Hepatocyte (in vitro differentiated cells): ENCODE measurements at regions not wholly inside any gene's neighbourhood (a gene's known extent, or its start where the extent isn't known, plus 50 kb on each side); places are given as distances from the start of the nearest gene placed in this dataset.

Experiments
- DNase-seq: peaks from one replicate; pipeline ENCODE4 v3.0.0-alpha.2; 2016; ENCODE audit warnings: low spot score
- H2AFZ ChIP-seq: fragments of 200-600 bp; sonication (generic); 2 replicates; pipeline ENCODE4 v1.6.0; 2016; ENCODE audit warnings: antibody characterized with exemption, mild to moderate bottlenecking
- H3K27ac ChIP-seq: fragments of 200-600 bp; sonication (generic); 2 replicates; pipeline ENCODE4 v1.5.1; 2016; ENCODE audit warnings: mild to moderate bottlenecking
- H3K27me3 ChIP-seq: fragments of 200-600 bp; sonication (generic); 2 replicates; pipeline ENCODE4 v1.6.1; 2016
- H3K36me3 ChIP-seq: fragments of 200-600 bp; sonication (generic); replicated peaks from 2 replicates; pipeline ENCODE4 v1.5.1; 2016; ENCODE audit warnings: low read depth; ENCODE audit not compliant: insufficient read depth
- H3K4me1 ChIP-seq: fragments of 200-600 bp; sonication (generic); 2 replicates; pipeline ENCODE4 v1.5.1; 2016; ENCODE audit warnings: mild to moderate bottlenecking, moderate library complexity; ENCODE audit not compliant: insufficient read depth
- H3K4me2 ChIP-seq: fragments of 200-600 bp; sonication (generic); 2 replicates; pipeline ENCODE4 v1.6.0; 2016
- H3K4me3 ChIP-seq: fragments of 200-600 bp; sonication (generic); 2 replicates; pipeline ENCODE4 v1.5.1; 2016; ENCODE audit warnings: mild to moderate bottlenecking
- H3K79me2 ChIP-seq: fragments of 200-600 bp; sonication (generic); 2 replicates; pipeline ENCODE4 v1.6.0; 2017; ENCODE audit warnings: mild to moderate bottlenecking
- H3K9me2 ChIP-seq: fragments of 200-600 bp; sonication (generic); replicated peaks from 2 replicates; pipeline ENCODE4 v1.6.0; 2017; ENCODE audit warnings: mild to moderate bottlenecking; ENCODE audit not compliant: insufficient read depth
- H3K9me3 ChIP-seq: fragments of 200-600 bp; sonication (generic); 2 replicates; pipeline ENCODE4 v1.5.1; 2016; ENCODE audit warnings: low read depth, mild to moderate bottlenecking
- H4K20me1 ChIP-seq: fragments of 200-600 bp; sonication (generic); 2 replicates; pipeline ENCODE4 v1.6.0; 2016; ENCODE audit warnings: mild to moderate bottlenecking; ENCODE audit not compliant: insufficient read depth, poor library complexity, severe bottlenecking
- EZH2 ChIP-seq: fragments of 200-600 bp; sonication (generic); IDR thresholded peaks from 2 replicates; pipeline ENCODE4 v1.6.1; 2016; ENCODE audit warnings: antibody characterized with exemption, mild to moderate bottlenecking, borderline replicate concordance
- EZH2phosphoT487 ChIP-seq: fragments of 200-600 bp; sonication (generic); IDR thresholded peaks from one replicate; pipeline ENCODE4 v1.6.1; 2018; ENCODE audit warnings: antibody characterized with exemption, mild to moderate bottlenecking, low read depth, moderate library complexity; ENCODE audit not compliant: unreplicated experiment, severe bottlenecking
- WGBS: methylation state at CpG from one replicate; pipeline ENCODE4 v1.1.6; 2016; ENCODE audit warnings: low lambda C conversion rate; ENCODE audit errors: missing lambda C conversion rate; 5-methylcytosine and 5-hydroxymethylcytosine counted together
- TF ChIP-seq, protein P1 (sequence below): fragments of 200-600 bp; sonication (generic); IDR thresholded peaks from 2 replicates; pipeline ENCODE4 v1.5.1; 2016; ENCODE audit warnings: antibody characterized with exemption, mild to moderate bottlenecking; ENCODE audit not compliant: poor library complexity

DNA sequence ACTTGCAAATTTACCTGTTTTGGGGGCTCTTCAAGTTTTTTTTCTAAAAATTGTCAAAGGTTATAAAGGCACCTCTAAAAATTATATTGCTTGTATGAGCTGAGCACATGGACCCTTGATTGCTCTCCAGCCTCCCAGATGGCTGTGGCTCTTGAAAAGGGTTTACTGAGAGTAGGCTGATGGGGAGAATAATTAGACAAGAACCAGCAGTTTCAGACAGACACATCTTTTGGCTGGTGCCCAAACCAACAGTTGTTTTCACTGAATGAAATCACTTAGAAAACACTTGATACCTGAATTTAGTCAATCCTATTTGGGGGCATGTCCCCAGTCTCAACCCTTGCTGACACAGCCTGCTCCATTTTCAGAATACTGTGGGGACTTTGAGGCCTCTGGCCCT lies 217.6 kb downstream of the KBTBD8 start:
- H3K36me3 ChIP-seq: no peaks in the 10 kb centered on the region
- no peaks in the 10 kb centered on the region for H3K27me3 ChIP-seq
- H3K9me3 ChIP-seq: no peaks in the 10 kb centered on the region
- H3K4me3 ChIP-seq: no peak overlapping the region
- no peaks in the 10 kb centered on the region for H3K9me2 ChIP-seq
- TF ChIP-seq, protein P1, sequence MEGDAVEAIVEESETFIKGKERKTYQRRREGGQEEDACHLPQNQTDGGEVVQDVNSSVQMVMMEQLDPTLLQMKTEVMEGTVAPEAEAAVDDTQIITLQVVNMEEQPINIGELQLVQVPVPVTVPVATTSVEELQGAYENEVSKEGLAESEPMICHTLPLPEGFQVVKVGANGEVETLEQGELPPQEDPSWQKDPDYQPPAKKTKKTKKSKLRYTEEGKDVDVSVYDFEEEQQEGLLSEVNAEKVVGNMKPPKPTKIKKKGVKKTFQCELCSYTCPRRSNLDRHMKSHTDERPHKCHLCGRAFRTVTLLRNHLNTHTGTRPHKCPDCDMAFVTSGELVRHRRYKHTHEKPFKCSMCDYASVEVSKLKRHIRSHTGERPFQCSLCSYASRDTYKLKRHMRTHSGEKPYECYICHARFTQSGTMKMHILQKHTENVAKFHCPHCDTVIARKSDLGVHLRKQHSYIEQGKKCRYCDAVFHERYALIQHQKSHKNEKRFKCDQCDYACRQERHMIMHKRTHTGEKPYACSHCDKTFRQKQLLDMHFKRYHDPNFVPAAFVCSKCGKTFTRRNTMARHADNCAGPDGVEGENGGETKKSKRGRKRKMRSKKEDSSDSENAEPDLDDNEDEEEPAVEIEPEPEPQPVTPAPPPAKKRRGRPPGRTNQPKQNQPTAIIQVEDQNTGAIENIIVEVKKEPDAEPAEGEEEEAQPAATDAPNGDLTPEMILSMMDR: no peak
- no peak for TF ChIP-seq EZH2
- TF ChIP-seq EZH2phosphoT487: no peak
- no peaks in the 10 kb centered on the region for H3K4me1 ChIP-seq
- H4K20me1 ChIP-seq: no peaks in the 10 kb centered on the region
- no peak overlapping the region for H3K4me2 ChIP-seq
- DNase-seq: no peak
- no peak overlapping the region for H2AFZ ChIP-seq
- no peaks in the 10 kb centered on the region for H3K79me2 ChIP-seq
- H3K27ac ChIP-seq: no peak overlapping the region

DNA sequence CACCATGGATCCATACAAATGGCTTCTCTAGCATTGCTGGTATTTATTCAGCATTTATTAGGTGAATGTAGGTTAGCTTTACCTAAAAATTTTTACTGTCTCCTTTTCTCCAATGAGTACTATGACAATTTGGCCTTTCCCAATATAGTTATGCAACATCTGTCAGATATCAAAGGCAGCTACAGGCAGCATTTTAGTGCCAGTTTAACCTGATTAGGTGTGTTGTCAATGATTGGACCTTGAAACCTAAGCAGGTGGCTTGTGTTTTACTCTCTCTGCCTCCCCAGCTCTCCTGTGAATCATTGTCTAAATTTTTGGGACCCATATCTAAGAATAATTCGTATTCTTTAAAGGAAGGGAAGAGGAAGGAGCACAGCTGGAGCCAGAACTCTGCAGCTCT lies 228.9 kb downstream of the KBTBD8 start:
- Histone ChIP-seq H3K27me3 (no peaks in the 10 kb centered on the region), H4K20me1 (no peaks in the 10 kb centered on the region), H3K79me2 (no peaks in the 10 kb centered on the region), H3K4me2 (no peak overlapping the region), H3K4me1 (no peaks in the 10 kb centered on the region), H3K36me3 (no peaks in the 10 kb centered on the region), H3K9me2 (no peaks in the 10 kb centered on the region), H2AFZ (no peak overlapping the region), H3K27ac (no peak overlapping the region), H3K4me3 (no peak overlapping the region), H3K9me3 (no peaks in the 10 kb centered on the region)
- DNase-seq: no peak
- 79% methylated on average over 1 of the region's 1 CpG for WGBS
- TF ChIP-seq EZH2phosphoT487: no peak
- TF ChIP-seq, protein P1: no peak

DNA sequence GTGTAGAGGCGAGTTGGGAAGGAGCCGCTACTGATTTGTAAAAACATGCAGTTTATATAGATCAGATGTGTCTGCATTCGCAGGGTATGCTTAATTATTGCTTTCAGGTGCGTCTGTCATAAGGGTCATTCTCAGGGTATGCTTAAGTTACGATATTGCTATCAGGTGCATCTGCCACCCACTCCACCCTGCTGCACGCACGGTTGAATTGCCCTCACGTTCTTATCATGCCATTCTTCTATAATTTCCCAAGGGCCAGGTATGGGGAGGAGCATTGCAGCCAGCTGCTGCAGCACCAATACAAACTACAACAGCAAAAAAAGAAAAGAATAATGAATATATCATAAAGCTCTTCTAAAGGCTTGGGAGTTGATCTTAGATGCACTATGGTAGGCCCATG lies 230.0 kb downstream of the KBTBD8 start:
- Histone ChIP-seq H3K4me2 (no peak overlapping the region), H3K27ac (no peak overlapping the region), H3K4me3 (no peak overlapping the region), H3K36me3 (no peaks in the 10 kb centered on the region), H3K4me1 (no peaks in the 10 kb centered on the region), H3K9me3 (no peaks in the 10 kb centered on the region), H4K20me1 (no peaks in the 10 kb centered on the region), H2AFZ (no peak overlapping the region), H3K79me2 (no peaks in the 10 kb centered on the region), H3K27me3 (no peaks in the 10 kb centered on the region), H3K9me2 (no peaks in the 10 kb centered on the region)
- TF ChIP-seq EZH2phosphoT487 (no peak), EZH2 (no peak)
- TF ChIP-seq, protein P1: no peak
- 84% methylated on average over 8 of the region's 8 CpGs for WGBS
- DNase-seq: no peak

DNA sequence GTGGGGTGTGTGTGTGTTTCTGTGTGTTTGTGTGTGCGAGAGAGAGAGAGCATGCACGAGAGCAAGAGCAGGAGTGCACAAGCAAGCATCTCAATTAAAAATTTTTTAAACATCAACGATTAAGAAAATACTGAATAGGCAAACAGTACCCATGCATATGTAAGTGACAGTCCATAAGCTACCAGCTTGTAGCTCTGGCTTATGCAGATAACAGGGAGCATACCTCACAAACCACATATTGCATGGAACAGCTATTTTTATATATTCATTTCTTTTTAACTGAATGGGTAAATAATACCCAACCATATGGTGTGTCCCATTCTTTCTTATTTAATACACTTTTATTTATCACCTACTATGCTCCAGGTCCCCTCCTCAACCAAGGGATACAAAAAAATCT lies 234.5 kb downstream of the KBTBD8 start:
- no peak for DNase-seq
- Histone ChIP-seq H3K4me1 (no peaks in the 10 kb centered on the region), H3K79me2 (no peaks in the 10 kb centered on the region), H2AFZ (no peak overlapping the region), H4K20me1 (no peaks in the 10 kb centered on the region), H3K9me3 (no peaks in the 10 kb centered on the region), H3K4me3 (no peak overlapping the region), H3K9me2 (no peaks in the 10 kb centered on the region), H3K27ac (no peak overlapping the region), H3K36me3 (no peaks in the 10 kb centered on the region), H3K27me3 (no peaks in the 10 kb centered on the region), H3K4me2 (no peak overlapping the region)
- TF ChIP-seq, protein P1: no peak
- TF ChIP-seq EZH2phosphoT487 (no peak), EZH2 (no peak)
- 83% methylated on average over 3 of the region's 3 CpGs for WGBS
